ENCODE measurements at regions not wholly inside any gene's neighbourhood (a gene's known extent, or its start where the extent isn't known, plus 50 kb on each side); places are given as distances from the start of the nearest gene placed in this dataset.

DNA sequence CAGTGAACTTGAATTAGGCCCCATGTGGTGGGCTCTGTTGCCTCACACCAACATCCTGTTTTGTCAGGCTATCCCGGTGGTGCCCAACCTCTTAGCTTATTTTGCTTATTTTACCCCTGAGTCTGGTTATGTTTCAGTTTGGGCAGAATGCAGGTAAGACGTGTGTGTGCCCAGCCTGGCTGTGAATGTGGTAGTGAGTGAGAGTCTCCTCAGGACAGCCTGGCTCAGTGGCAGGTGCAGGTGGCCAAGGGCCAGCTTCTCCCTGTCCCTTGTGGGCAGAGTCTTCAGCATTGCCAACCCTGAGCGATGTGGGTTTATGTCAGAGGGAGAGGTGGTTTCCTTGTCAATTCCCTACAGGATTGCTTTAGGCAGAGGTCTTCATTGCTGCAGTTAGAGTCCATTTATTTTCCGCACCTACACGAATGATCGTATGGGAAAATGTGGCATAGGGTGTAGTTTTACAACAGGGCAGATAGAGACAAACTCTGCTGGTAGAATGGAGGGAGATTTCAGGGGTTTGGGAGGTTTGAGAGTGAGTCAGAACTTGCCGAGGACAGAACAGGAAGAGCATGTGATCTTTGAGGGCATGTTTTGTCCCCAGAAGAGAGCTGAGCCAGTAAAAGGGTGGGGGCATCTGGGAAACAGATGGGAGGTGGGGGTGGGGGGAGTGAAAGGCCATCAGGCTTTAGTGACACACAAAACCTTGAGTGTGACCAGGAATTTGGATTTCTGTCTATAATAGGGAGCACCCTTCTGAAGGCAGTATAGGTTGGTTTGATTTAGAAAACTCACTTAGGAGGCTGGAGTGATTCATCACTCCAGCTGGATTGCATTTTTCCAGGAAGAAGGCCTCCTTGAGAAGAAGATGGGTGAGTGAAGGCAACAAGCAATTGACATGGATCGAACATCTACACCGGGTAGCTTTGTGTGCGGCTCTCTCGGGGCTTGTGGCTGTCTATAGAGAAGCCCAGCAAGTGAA, 156.2 kb upstream of the CELF4 start:
- DNase-seq (ENCODE audit: low read depth), result no peak

GRCh38 chr18:37720663-37721062, 155.1 kb upstream of the CELF4 start:
- no peak for DNase-seq (ENCODE audit: low read depth)

DNA sequence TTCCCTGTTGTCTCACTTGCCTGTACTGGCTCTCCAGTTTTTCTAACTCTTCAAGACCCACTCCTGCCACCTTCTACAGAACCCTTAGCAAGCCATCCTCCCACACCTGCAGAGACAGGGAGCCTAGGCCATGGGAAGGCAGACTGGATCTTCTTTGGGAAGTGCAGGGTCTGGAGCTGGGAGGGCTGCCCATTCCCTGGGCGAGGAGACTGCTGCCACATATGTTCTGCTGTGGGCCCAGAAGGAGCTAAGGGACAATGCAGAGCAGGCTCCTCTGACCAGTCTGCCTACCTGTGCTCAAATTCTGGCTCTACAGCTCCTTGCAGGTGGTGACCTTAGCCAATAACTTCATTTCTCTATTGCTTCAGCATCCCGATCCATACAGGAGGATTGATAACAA, 152.1 kb upstream of the CELF4 start:
- no peak for DNase-seq (ENCODE audit: low read depth)

DNA sequence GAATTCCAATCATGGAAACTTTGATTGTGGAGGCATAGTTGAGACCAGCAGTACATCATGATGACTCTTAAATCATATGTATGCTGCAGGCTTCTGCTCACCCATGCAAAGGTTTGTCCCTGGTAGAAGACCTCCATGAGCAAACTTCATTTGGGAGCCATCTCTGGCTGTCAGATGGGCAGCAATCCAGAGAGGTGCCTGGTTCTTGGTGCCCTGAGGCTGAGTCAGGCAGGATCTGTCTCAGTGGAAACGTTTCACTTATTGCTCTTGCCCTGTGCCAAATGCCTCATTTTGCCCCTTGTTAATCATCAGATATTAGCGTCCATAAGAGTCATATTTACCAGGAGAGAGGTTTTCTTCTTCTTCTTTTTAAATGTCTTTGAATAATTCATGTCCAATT, 151.5 kb upstream of the CELF4 start:
- no peak for DNase-seq (ENCODE audit: low read depth)

GRCh38 chr18:37716106-37716735, 150.6 kb upstream of the CELF4 start:
- no peak for DNase-seq (ENCODE audit: low read depth)

DNA sequence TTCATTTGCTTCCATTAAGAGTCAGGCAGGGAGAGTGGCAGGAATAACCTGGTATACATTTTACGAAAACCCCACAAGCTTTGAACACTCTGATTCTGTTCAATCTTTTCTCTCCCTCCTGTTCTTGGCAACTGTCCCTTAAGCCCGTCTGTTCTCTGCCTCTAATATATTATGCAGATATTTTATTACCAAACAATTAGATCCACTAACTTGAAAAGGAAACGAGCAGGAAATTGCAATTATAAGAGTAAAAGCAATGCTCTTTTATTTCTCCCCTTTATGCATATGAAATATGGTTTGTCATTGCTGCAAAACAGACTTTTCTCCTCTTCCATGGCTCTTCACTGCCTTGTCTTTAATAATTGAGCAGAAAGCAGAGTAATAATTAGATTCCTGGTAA, 149.1 kb upstream of the CELF4 start:
- no peak for DNase-seq (ENCODE audit: low read depth)

DNA sequence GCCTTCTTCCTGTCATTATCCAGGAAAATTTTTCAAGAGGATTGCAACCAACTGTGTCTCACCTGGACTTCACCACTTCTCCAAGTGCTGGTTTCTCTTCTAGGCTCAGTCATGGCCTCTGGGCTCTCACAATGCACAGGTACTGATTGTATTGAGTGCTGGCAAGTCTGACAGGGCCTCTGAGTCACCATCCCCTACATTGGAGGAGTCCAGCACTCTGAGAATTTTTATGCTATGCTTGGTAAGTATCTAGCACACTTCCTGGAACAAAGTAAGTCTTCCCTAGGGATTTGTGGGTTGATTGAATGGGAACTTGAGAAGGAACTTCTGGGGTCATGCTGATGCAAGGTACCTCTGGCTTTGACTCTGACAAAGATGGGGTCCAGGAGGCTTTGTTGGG, 147.2 kb upstream of the CELF4 start:
- no peak for DNase-seq (ENCODE audit: low read depth)

- DNase-seq (ENCODE audit: low read depth), result no peak
Observed at GRCh38 chr18:37711766-37712505, 146.3 kb upstream of the CELF4 start.

GRCh38 chr18:37710726-37711125, 145.1 kb upstream of the CELF4 start:
- no peak for DNase-seq (ENCODE audit: low read depth)

GRCh38 chr18:37709740-37710139, 144.1 kb upstream of the CELF4 start:
- DNase-seq (ENCODE audit: low read depth), result no peak

- no peak for DNase-seq (ENCODE audit: low read depth)
Observed at GRCh38 chr18:37705016-37705415, 139.4 kb upstream of the CELF4 start.

GRCh38 chr18:37702841-37703240, 137.2 kb upstream of the CELF4 start:
- DNase-seq (ENCODE audit: low read depth), result no peak

DNA sequence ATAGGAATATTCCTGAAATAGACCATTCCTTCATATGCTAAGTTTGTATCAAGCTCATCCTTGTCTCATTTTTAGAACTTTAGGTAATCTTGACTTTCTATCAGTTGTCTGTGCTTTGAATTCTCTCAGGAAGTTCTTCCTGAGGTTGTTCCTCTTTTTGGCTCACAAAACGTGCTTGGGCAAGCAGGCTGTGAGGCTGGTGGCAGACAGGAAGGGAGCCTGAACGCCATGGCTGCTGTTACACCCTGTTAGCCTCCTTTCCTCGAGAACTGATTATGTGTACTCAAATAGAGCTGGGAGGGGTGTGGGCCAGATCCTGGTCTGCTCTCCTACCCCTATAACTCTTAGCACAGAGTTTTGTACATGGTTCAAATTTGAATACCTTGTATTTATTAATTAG, 136.4 kb upstream of the CELF4 start:
- DNase-seq (ENCODE audit: low read depth), result no peak

DNA sequence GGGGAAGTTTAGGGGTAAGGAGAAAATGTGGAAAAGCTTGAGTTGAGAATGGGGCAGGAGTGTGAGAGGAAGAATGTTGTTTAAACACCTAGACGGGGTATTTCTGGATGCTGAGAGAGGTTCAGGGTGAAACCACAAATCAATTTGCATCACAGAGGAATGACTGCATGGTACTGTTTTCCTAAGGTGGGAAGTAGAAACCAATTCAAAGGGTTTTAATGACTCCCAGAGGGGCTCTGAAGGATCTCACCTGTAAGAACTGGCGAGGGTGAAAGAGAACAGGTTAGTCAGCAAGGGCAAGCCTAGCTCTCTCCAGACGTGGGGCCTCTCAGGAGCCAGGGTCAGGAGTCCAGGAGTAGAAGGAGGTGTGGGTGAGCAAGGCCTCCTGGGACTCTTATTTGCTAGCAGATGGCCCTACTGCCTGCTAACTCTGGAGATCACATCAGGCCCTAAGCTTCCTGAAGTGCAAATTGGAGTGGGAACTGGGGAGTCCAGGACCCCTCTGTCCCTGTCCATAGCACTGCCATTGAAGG, 133.0 kb upstream of the CELF4 start:
- DNase-seq (ENCODE audit: low read depth), result no peak

DNA sequence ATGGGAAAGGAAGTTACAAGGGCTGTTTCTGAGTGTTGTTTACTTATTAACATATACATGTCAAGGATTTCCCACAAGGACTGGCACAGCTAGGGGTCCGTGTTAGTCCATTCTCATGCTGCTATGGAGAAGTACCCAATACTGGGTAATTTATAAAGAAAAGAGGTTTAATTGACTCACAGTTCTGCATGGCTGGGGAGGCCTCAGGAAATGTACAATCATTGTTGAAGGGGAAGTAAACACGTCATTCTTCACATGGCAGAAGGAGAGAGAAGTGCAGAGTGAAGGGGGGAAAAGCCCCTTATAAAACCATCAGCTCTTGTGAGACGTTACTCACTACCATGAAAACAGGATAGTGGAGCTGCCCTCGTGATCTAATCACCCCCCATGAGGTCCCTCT, 128.9 kb upstream of the CELF4 start:
- no peak for DNase-seq (ENCODE audit: low read depth)

DNA sequence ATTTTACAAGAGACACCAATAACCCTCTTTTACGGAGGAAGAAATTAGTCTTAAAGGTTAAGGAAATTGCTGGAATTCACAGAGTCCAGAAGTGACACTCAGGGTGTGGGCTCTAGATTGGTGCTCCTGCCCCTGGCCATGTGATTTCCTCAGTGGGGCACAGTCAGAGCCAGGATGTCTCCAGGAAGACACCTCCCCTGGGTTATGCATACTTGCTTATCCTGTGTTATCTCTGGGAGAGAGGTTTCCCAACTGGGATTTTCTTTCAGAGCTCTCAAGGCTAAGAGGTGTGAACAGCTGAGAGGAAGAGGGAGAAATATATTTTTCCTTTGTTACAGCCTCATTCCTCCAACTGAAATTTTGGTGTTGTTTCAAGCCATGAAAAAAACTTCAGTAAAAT, 125.6 kb upstream of the CELF4 start:
- no peak for DNase-seq (ENCODE audit: low read depth)

DNA sequence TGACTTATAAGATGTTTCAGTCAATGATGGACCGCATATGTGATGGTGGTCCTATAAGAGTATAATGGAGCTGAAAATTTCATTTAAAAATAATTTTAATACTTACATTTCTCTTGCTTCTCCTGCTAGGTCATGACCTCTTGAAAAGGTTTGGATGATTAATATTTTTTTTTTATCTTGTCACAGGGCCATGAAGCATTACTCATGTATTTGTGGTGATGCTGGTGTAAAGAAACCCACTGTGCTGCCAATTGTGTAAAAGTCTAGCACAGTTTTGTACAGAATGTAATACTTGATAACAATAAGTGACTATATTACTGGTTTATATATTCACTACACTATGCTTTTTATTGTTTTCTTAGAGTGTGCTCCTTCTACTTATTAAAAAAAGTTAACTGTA, 124.2 kb upstream of the CELF4 start:
- no peak for DNase-seq (ENCODE audit: low read depth)

DNA sequence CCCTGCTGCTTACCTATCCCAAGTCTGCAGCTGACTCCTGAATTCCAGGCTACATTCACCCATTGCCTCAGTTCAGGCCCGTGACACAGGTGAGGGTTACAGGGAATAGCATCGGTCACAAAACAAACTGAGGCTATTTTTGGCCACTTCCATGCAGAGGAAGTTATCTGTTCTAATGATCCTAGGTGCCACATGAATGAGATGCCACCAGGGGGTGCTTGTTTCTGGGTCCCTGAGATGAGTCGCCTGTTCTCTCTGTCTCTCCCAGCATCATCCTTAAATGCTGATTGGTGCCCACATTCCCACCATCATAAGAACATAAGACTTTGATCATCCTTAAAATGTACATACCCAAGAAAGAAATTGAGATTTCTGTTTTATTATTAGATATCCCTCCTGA, 119.0 kb upstream of the CELF4 start:
- no peak for DNase-seq (ENCODE audit: low read depth)

- no peak for DNase-seq (ENCODE audit: low read depth)
Observed at GRCh38 chr18:37684183-37684582, 118.6 kb upstream of the CELF4 start.

- DNase-seq (ENCODE audit: low read depth), result no peak
Observed at GRCh38 chr18:37680911-37681310, 115.3 kb upstream of the CELF4 start.

DNA sequence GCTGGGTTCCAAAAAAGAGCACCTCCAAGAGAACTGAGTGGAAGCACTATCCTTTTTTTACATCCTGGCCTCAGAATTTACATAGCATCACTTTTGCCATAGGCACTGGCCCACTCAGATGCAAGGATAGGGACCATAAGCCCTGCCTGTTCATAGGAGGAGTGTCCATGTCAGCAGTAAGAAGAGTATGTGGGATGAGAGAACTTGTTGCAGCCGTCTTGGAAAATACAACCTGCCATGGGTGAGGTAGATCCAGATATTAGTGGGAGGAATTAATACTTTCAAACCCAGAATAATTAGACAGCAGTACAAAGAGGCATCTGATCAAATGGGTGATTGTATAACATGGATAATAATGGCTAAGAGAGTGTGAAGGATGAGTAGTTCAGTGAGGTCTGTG, 110.7 kb upstream of the CELF4 start:
- no peak for DNase-seq (ENCODE audit: low read depth)

GRCh38 chr18:37675699-37676098, 110.1 kb upstream of the CELF4 start:
- no peak for DNase-seq (ENCODE audit: low read depth)

- no peak for DNase-seq (ENCODE audit: low read depth)
Observed at GRCh38 chr18:37674570-37674969, 109.0 kb upstream of the CELF4 start.
